ENCODE measurements at regions not wholly inside any gene's neighbourhood (a gene's known extent, or its start where the extent isn't known, plus 50 kb on each side); places are given as distances from the start of the nearest gene placed in this dataset.
A peak's percentile ranks its signal among the peaks of the same experiment; 100 is the strongest.
"Not testable (repeated sequence)": the region's sequence is repeated elsewhere in the genome, so short reads cannot be mapped to it uniquely, and the experiment has no call there.

DNA sequence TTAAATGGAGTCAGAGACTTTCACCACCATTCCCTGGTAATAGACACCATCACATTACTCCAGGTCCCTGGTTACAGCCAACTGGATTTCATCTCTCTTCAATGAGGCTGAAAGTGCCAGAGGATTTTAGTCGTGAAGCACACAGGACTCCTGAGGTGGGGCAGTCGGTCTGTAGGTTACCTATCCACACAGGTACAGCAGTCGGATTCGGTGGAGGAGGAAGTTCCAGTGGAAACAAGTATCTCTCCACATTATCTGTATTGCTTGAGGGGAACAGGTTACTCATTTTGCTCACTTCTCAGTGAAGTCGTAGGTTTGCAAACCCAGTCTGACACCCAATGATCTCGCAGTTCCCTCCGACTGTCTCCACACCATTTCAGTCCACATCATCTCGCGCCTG, 82.3 kb upstream of the TMEM45B start:
- no peak for ATAC-seq (replicated peaks in 1 of 2)
- H3K4me1 Mint-ChIP-seq (ENCODE audit: low read depth), result no peaks in the 10 kb centered on the region
- no peak for DNase-seq
- H3K27me3 Mint-ChIP-seq (ENCODE audit: low read depth), result no peaks in the 10 kb centered on the region
- H3K9me3 Mint-ChIP-seq, result no peaks in the 10 kb centered on the region
- no peak overlapping the region for H3K27ac Mint-ChIP-seq
- no peaks in the 10 kb centered on the region for H3K36me3 Mint-ChIP-seq (ENCODE audit: insufficient read depth in 2 of 2)
- no peak overlapping the region for H3K4me3 Mint-ChIP-seq

DNA sequence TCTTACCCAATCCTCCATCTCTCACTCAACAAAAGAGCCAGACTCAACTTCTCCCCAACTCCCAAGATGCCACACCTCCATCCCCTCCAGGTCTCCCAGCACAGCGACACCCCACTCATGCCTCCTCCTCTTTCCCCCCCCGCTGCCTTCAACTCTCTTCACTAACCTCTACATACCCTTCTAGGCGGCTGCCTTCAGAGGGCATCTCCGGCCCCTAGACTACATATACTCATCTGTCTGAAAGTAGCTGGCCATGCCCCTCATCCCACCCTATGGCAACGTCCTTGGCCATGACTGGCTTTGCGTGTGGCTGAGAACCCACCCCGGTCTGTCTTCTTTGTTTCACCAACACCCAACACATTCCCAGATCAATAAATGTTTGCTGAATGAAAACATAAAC, 81.7 kb upstream of the TMEM45B start:
- DNase-seq (no peak), ATAC-seq (replicated peaks in 1 of 2) (no peak)
- no peaks in the 10 kb centered on the region for H3K4me1 Mint-ChIP-seq (ENCODE audit: low read depth)
- H3K27ac Mint-ChIP-seq, result no peak overlapping the region
- no peak overlapping the region for H3K4me3 Mint-ChIP-seq
- H3K9me3 Mint-ChIP-seq, result no peaks in the 10 kb centered on the region
- no peaks in the 10 kb centered on the region for H3K27me3 Mint-ChIP-seq (ENCODE audit: low read depth)
- H3K36me3 Mint-ChIP-seq (ENCODE audit: insufficient read depth in 2 of 2), result no peaks in the 10 kb centered on the region

DNA sequence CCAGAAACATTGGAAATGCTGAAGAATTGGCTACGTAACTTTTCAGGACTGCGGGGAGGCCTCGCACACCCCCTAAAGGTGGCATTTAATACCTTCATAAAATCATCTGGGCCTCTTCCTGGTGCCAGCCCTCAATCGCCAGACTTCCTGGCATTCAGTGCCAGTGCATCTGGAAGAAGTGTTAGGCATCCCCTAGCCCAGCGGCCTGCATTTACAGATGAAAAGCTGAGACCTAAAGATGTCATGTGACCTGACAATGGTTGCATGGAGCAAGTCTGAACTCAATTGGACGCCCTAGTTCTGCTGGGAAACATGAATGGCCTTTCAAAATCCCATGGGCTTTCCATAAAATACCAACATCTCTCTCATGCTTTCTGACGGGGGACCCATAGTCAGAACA, 81.0 kb upstream of the TMEM45B start:
- Mint-ChIP-seq H3K9me3 (no peaks in the 10 kb centered on the region), H3K4me3 (no peak overlapping the region)
- DNase-seq, result no peak

DNA sequence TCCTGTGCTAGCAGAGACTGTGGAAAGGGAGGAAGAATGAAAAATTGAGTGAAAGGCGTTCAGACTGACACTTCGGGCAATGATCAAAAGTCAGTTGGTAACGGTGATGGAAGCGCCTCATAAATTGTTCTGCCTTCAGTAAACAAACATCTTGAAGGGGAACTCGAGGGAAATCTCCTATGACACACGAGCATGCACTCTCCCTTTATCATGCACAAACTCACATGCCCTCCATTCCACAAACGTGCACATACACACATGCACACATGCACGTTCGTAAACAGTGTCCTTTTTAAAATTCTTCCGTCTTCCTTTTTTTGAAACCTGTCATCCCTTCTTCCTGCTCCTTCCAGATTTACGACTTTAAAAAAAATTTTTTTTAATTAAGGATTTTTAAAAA, 77.8 kb upstream of the TMEM45B start:
- H3K27me3 Mint-ChIP-seq (ENCODE audit: low read depth), result no peaks in the 10 kb centered on the region
- no peaks in the 10 kb centered on the region for H3K36me3 Mint-ChIP-seq (ENCODE audit: insufficient read depth in 2 of 2)
- ATAC-seq (replicated peaks in 1 of 2), result no peak
- no peak for DNase-seq
- H3K9me3 Mint-ChIP-seq, result no peaks in the 10 kb centered on the region
- H3K27ac Mint-ChIP-seq, result no peak overlapping the region
- H3K4me3 Mint-ChIP-seq, result no peak overlapping the region
- H3K4me1 Mint-ChIP-seq (ENCODE audit: low read depth), result no peaks in the 10 kb centered on the region

More for the DNA sequence above, 81.0 kb upstream of the TMEM45B start:
- Mint-ChIP-seq H3K36me3 (ENCODE audit: insufficient read depth in 2 of 2) (no peaks in the 10 kb centered on the region), H3K4me1 (ENCODE audit: low read depth) (no peaks in the 10 kb centered on the region), H3K27me3 (ENCODE audit: low read depth) (no peaks in the 10 kb centered on the region), H3K27ac (no peak overlapping the region)
- no peak for ATAC-seq (replicated peaks in 1 of 2)

DNA sequence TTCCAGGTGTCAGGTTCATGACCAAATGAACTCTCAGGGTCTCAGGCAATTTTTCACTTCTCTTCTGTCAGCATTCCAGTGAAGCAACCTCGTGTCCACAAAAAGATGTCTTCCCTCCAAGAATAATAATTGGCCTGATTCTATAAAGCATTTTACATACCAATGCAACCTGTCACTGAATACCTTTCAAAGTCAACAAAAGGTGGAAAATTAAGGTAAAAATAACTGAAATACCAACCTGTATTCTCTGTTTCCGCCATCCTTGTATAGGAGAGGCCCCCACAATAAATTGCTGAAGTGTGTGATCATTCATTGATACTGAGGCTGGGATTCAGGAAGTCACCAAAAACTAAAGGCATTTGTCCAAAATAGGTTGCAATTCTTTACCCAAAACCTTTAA, 77.4 kb upstream of the TMEM45B start:
- Mint-ChIP-seq H3K9me3 (no peaks in the 10 kb centered on the region), H3K27me3 (ENCODE audit: low read depth) (no peaks in the 10 kb centered on the region), H3K4me3 (no peak overlapping the region), H3K36me3 (ENCODE audit: insufficient read depth in 2 of 2) (no peaks in the 10 kb centered on the region), H3K27ac (no peak overlapping the region), H3K4me1 (ENCODE audit: low read depth) (no peaks in the 10 kb centered on the region)
- DNase-seq (no peak), ATAC-seq (replicated peaks in 1 of 2) (no peak)

DNA sequence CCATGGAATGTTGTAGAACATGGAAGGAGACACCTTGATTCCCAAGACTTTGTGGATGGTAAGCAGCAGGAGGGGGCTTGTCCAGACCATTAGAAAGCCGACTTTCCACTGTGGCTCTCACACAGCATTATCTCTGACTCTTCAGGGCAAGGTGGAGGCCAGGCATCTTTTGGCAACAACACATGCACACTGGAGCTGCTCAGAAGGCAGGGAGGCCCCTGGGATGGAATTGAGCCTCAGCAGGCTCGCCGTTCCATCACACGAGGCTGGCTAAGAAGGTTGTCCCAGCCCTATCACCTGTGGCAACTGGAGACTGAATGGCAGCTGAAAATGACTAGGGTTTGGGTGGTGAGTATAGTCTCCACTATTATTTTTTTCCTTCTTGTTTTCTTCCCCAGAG, 76.3 kb upstream of the TMEM45B start:
- Mint-ChIP-seq H3K27ac (no peak overlapping the region), H3K27me3 (ENCODE audit: low read depth) (no peaks in the 10 kb centered on the region), H3K9me3 (no peaks in the 10 kb centered on the region), H3K4me3 (no peak overlapping the region), H3K36me3 (ENCODE audit: insufficient read depth in 2 of 2) (no peaks in the 10 kb centered on the region), H3K4me1 (ENCODE audit: low read depth) (no peaks in the 10 kb centered on the region)
- DNase-seq (no peak), ATAC-seq (replicated peaks in 1 of 2) (no peak)

DNA sequence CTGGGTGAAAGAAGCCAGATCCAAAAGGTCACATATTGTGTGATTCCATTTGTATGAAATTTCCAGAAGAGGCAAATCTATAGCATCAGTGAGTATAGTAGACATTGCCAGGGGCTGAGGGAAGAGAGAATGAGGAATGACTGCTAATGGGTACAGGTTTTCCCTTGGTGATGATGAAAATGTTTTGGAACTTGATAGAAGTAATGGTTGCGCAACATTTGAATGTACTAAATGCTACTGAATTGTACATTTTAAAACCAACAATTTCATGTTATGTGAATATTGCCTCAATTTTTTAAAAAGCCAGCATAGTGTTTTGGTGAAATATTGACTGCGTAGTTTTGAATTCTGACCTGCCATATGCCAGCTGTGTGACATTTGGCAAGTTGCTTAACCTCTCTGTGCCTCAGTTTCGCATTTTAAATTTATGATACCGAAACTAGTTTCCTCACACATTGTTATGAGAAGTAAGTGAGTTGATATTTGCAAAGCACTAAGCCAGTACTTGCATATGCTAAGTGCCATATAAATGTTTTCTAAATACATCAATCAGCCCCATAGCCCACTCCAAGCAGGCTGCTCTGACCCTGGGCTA, 75.4 kb upstream of the TMEM45B start:
- no peak for ATAC-seq (replicated peaks in 1 of 2)
- Mint-ChIP-seq H3K36me3 (ENCODE audit: insufficient read depth in 2 of 2) (no peaks in the 10 kb centered on the region), H3K4me3 (no peak overlapping the region), H3K4me1 (ENCODE audit: low read depth) (no peaks in the 10 kb centered on the region), H3K27me3 (ENCODE audit: low read depth) (no peaks in the 10 kb centered on the region), H3K9me3 (no peaks in the 10 kb centered on the region), H3K27ac (no peak overlapping the region)
- no peak for DNase-seq

DNA sequence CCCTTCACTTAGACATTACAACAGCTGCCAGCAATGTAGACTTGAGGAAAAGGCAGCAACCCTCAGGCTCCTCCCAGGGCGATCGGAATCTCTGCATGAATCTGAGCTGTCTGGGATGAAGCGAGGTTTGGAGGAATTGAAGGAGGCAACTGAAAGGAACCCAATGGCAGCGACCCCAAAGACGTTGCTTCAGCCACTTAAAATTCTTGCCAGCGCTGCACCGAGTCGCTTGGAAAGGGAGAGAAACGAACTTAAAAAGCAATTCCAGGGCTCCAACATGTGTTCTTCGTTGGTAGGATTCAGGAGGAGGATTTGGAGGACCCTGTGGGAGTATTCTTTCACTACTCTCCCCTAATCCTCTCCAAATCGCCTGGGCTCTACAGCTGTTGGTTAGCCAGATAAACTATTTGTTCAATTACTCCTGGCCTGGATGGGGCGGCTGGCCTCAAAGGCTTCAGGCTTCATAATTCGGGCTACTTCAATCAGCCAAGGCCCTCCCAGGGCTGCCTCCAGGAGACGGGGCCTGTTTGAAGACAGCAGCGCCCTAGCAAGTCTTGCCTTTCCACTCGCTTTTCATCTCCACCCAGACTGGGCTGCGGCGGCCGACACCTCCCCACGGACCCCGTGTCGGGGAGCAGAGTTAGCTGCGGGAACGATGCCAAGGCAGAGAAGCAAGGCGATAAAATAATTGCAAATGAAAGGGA, 72.4 kb upstream of the TMEM45B start:
- Mint-ChIP-seq H3K27ac (no peak overlapping the region), H3K4me3 (no peak overlapping the region), H3K9me3 (no peaks in the 10 kb centered on the region), H3K4me1 (ENCODE audit: low read depth) (no peaks in the 10 kb centered on the region), H3K36me3 (ENCODE audit: insufficient read depth in 2 of 2) (no peaks in the 10 kb centered on the region), H3K27me3 (ENCODE audit: low read depth) (peaks cover 2% of the 10 kb centered on the region)
- no peak for ATAC-seq (replicated peaks in 1 of 2)
- no peak for DNase-seq

DNA sequence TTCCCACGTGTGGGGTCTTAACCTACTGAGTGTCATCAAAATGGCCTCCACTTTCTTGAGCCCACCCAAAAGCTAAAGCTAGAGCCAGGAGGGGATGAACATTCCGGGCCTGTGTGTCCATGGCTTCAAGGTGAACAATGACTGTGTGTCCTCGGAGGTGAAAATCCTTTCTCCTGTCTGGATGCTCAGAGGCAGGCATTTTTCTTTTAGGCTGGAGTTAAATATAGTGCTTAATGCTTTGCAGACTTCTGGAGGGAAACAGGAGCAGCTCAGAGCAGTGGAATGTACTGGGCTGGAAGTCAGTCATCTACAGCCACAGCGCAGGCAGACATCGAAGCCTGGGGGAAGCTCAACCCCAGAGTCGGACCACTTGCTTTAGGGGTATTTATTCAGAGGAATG, 68.6 kb upstream of the TMEM45B start:
- Mint-ChIP-seq H3K9me3 (no peaks in the 10 kb centered on the region), H3K4me1 (ENCODE audit: low read depth) (no peaks in the 10 kb centered on the region), H3K27ac (no peak overlapping the region), H3K27me3 (ENCODE audit: low read depth) (peaks cover 19% of the 10 kb centered on the region), H3K36me3 (ENCODE audit: insufficient read depth in 2 of 2) (no peaks in the 10 kb centered on the region), H3K4me3 (no peak overlapping the region)
- DNase-seq, result no peak
- no peak for ATAC-seq (replicated peaks in 1 of 2)

DNA sequence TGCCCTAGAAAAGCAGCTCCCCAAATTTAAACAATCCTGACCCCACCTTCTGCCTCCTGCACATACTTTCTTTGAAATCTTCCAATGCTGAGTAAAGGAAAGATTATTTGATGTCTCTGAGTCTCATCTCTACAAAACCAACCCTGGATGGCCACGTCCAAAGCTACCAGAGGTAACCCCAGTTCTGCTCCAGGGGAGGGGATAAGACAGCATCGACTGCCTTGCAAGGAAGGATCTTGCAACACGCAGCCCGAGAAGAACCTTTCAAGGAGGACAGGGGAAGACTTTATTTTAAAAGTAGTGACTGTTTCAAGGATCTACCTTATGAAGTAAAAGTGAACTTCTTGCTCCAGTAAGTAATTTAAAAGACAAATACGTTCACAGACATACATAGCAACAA, 66.5 kb upstream of the TMEM45B start:
- H3K4me1 Mint-ChIP-seq (ENCODE audit: low read depth), result no peaks in the 10 kb centered on the region
- DNase-seq (no peak), ATAC-seq (replicated peaks in 1 of 2) (no peak)
- no peak overlapping the region for H3K4me3 Mint-ChIP-seq
- H3K9me3 Mint-ChIP-seq, result no peaks in the 10 kb centered on the region
- no peak overlapping the region for H3K27ac Mint-ChIP-seq
- peaks cover 19% of the 10 kb centered on the region for H3K27me3 Mint-ChIP-seq (ENCODE audit: low read depth)
- H3K36me3 Mint-ChIP-seq (ENCODE audit: insufficient read depth in 2 of 2), result no peaks in the 10 kb centered on the region

DNA sequence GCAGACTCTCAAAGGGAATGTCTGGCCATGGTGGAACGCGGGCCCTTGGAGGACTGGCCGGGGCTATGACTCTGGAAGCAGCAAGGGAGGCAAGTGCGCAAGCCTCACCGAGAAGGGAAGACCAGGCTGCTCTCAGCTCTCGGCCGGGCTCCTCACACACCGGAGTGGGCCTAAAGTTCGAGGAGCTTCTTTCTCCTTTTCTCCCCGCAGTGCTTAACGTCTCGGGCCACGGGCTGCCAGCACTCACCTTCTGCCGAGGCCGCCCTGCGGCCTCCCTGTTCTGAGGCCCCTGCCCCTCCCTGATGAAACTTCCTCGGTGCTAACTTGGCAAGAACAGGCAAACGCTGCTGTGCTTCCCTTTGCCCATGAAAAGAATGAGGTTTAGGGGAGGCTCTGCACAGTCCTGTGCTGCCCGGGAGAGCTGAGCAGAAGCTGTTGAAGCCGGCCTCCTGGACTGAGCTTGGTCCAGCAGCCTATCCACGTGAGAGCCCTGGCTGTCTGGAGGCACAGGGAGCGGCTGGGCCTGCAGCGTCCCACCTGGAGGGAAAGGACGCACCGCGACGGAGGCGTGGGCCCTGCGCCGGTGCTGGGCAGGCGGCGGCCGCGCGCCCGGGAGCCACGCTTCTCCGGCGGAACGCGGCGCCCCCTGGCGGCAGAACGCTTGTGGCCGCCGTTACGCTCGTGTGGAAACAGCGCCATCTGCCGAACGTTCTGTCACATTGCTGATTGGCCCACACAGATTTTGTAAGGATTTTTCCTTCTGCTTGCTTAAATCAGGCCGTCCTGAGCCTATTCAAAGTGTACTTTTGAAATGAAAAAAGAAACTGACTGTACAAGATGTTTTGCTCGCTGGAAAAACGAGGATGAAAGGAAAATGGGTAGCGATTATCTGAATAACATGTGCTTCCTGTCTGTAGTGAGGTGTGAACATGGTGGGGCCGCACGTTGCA, 65.0 kb upstream of the TMEM45B start:
- peak; percentile 91 for ATAC-seq (replicated peaks in 1 of 2)
- Mint-ChIP-seq H3K27ac (no peak overlapping the region), H3K4me1 (ENCODE audit: low read depth) (no peaks in the 10 kb centered on the region), H3K36me3 (ENCODE audit: insufficient read depth in 2 of 2) (no peaks in the 10 kb centered on the region), H3K9me3 (no peaks in the 10 kb centered on the region), H3K27me3 (ENCODE audit: low read depth) (peaks cover 19% of the 10 kb centered on the region), H3K4me3 (peak overlapping the region; percentile 27 to 44)
- DNase-seq, result peak; percentile 76 to 85

DNA sequence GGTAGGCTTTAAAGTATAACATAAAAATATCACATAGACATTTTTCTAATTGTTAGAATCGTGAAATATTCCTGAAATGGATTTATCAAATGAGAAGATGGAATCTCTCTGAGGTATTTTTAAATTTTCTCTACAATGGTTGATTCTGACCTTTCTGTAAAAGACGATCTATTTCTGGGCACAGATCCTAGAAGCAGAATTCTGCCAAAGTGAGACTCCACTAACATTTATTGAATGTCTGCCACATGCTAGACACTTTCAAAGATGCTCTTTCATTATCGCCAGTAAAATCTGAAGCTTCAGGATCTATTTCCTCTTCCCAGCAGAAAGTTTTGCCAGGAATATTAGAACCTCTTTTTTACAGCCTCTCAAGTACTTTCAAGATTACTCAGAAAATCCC, 64.1 kb upstream of the TMEM45B start:
- H3K27ac Mint-ChIP-seq, result no peak overlapping the region
- H3K27me3 Mint-ChIP-seq (ENCODE audit: low read depth), result peaks cover 19% of the 10 kb centered on the region
- DNase-seq (no peak), ATAC-seq (replicated peaks in 1 of 2) (no peak)
- no peak overlapping the region for H3K4me3 Mint-ChIP-seq
- H3K36me3 Mint-ChIP-seq (ENCODE audit: insufficient read depth in 2 of 2), result peaks cover 0 to 2% of the 10 kb centered on the region in 2 donors
- H3K9me3 Mint-ChIP-seq, result peaks cover 3 to 4% of the 10 kb centered on the region in 2 donors
- H3K4me1 Mint-ChIP-seq (ENCODE audit: low read depth), result no peaks in the 10 kb centered on the region

DNA sequence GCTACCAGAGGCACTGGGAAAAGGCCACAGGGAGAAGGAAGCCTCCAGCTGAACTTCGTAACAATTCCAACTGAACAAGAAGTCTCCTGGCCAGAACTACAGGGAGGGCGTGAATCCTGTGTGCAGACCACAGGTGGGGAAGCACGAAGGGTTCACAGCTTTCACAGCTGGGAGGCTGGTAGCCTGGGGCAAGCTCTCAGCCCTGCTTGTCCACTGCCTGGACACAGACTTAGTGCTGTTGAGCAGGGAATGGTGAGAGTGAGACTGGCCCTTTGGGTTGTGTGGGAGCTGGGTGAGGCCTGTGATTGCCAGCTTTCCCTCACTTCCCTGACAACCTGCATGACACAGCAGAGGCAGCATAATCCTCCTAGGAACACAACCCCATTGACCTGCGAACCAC, 52.1 kb upstream of the TMEM45B start:
- not testable (repeated sequence) for H3K36me3 Mint-ChIP-seq (ENCODE audit: insufficient read depth in 2 of 2); H3K27ac Mint-ChIP-seq; H3K4me3 Mint-ChIP-seq; H3K9me3 Mint-ChIP-seq; ATAC-seq (replicated peaks in 1 of 2); H3K27me3 Mint-ChIP-seq (ENCODE audit: low read depth); DNase-seq; H3K4me1 Mint-ChIP-seq (ENCODE audit: low read depth)

Data from activated T-cell treated with anti-CD3 and anti-CD28 coated beads, Interleukin-2, amount 50 U/mL, for 72 hours (primary cell).